ENCODE measurements at regions not wholly inside any gene's neighbourhood (a gene's known extent, or its start where the extent isn't known, plus 50 kb on each side); places are given as distances from the start of the nearest gene placed in this dataset.

DNA sequence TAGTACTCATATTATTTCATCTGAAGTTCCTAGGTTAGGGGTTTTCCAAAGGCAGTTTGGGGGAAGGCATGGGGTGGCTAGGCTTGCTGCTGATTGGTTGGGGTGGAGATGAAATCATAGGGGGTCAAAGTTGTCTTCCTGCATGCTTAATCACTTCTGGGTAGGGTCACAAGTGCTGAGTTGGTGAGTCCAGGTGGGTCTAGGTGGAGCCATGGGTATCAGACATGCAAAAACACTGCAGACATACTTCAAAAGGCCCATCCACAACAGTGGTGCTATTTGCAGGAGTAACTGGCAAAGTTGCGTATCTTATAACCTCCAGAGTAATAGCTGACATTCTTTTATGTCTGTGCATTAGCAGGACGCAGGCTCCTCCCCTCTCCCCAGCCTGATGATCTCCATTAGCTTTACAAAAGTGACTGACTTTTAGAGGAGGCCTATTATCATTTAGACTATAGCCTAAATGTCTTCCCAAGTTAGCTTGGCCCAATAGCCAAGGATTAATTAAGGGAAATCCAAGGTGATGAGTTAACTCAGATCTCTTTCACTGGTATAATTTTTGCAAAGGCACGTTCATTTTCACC lies 374.4 kb upstream of the PRMT6 start:
- ChIA-PET CTCF (no interaction called here), POLR2A (no interaction called here)
- Histone ChIP-seq H3K9me1 (replicated peaks; ENCODE audit: control insufficient read depth, extremely low read depth, insufficient read depth, low read length) (no peaks in the 10 kb centered on the region), H3K27ac (ENCODE audit: insufficient read depth, low read depth, low read length) (no peak overlapping the region), H3K27me3 (ENCODE audit: control insufficient read depth in 2 of 2, insufficient read depth in 2 of 2, low read length in 2 of 2) (no peaks in the 10 kb centered on the region), H3K4me1 (ENCODE audit: control insufficient read depth, extremely low read depth, insufficient read depth, low read length) (no peaks in the 10 kb centered on the region), H3K9me3 (replicated peaks; ENCODE audit: control insufficient read depth, insufficient read depth, low read length) (peaks cover 2% of the 10 kb centered on the region), H3K36me3 (ENCODE audit: control insufficient read depth in 2 of 2, extremely low read depth in 1 of 2, insufficient read depth in 2 of 2, low read length in 2 of 2) (no peaks in the 10 kb centered on the region), H4K20me1 (replicated peaks; ENCODE audit: control insufficient read depth, extremely low read depth, insufficient read depth, low read length) (no peaks in the 10 kb centered on the region), H3K4me2 (ENCODE audit: insufficient read depth, low read length) (no peak overlapping the region), H3K9ac (replicated peaks; ENCODE audit: extremely low read depth, insufficient read depth, low read length) (no peak overlapping the region), H3K4me3 (replicated peaks in 1 of 3; ENCODE audit: insufficient read depth in 1 of 3, low read depth in 1 of 3, low read length in 3 of 3) (no peak overlapping the region), H2AFZ (ENCODE audit: low read depth, low read length) (no peak overlapping the region), H3K79me2 (ENCODE audit: control insufficient read depth, insufficient read depth, low read length) (no peaks in the 10 kb centered on the region)
- no peak for DNase-seq (ENCODE audit: low read depth, low spot score)
- no TSS peak for BruUV-seq (replicated peaks)
- FAIRE-seq: no peak
- intact Hi-C loops (cut with micrococcal nuclease) (no loop called here), dilution Hi-C loops (cut with MboI; ENCODE audit: extremely low pct_ligation_motif_present, low sequenced_read_pairs) (no loop called here)
- TF ChIP-seq, protein P1, sequence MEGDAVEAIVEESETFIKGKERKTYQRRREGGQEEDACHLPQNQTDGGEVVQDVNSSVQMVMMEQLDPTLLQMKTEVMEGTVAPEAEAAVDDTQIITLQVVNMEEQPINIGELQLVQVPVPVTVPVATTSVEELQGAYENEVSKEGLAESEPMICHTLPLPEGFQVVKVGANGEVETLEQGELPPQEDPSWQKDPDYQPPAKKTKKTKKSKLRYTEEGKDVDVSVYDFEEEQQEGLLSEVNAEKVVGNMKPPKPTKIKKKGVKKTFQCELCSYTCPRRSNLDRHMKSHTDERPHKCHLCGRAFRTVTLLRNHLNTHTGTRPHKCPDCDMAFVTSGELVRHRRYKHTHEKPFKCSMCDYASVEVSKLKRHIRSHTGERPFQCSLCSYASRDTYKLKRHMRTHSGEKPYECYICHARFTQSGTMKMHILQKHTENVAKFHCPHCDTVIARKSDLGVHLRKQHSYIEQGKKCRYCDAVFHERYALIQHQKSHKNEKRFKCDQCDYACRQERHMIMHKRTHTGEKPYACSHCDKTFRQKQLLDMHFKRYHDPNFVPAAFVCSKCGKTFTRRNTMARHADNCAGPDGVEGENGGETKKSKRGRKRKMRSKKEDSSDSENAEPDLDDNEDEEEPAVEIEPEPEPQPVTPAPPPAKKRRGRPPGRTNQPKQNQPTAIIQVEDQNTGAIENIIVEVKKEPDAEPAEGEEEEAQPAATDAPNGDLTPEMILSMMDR (IDR thresholded peaks at IDR 0.05; ENCODE audit: extremely low read depth in 1 of 2, insufficient read depth in 1 of 2, low read depth in 1 of 2, low read length in 2 of 2): no peak
- TF ChIP-seq POLR2A (IDR thresholded peaks at IDR 0.05; ENCODE audit: low read depth, low read length): no peak
- TF ChIP-seq POLR2AphosphoS5 (IDR thresholded peaks at IDR 0.05; ENCODE audit: insufficient read depth, low read depth, low read length): no peak
- no peak for TF ChIP-seq EZH2 (IDR thresholded peaks at IDR 0.05; ENCODE audit: borderline replicate concordance, low read depth, low read length, severe bottlenecking)
- TF ChIP-seq JUN (IDR thresholded peaks at IDR 0.05; ENCODE audit: borderline replicate concordance, insufficient read depth, insufficient read length, low read depth): no peak

GRCh38 chr1:106688446-106688845 lies 368.0 kb upstream of the PRMT6 start:
- Histone ChIP-seq H3K9ac (replicated peaks; ENCODE audit: extremely low read depth, insufficient read depth, low read length) (no peak overlapping the region), H3K4me1 (ENCODE audit: control insufficient read depth, extremely low read depth, insufficient read depth, low read length) (no peaks in the 10 kb centered on the region), H3K4me2 (ENCODE audit: insufficient read depth, low read length) (no peak overlapping the region), H3K27me3 (ENCODE audit: control insufficient read depth in 2 of 2, insufficient read depth in 2 of 2, low read length in 2 of 2) (no peaks in the 10 kb centered on the region), H3K9me1 (replicated peaks; ENCODE audit: control insufficient read depth, extremely low read depth, insufficient read depth, low read length) (no peaks in the 10 kb centered on the region), H3K4me3 (replicated peaks in 1 of 3; ENCODE audit: insufficient read depth in 1 of 3, low read depth in 1 of 3, low read length in 3 of 3) (no peak overlapping the region), H3K36me3 (ENCODE audit: control insufficient read depth in 2 of 2, extremely low read depth in 1 of 2, insufficient read depth in 2 of 2, low read length in 2 of 2) (no peaks in the 10 kb centered on the region), H4K20me1 (replicated peaks; ENCODE audit: control insufficient read depth, extremely low read depth, insufficient read depth, low read length) (no peaks in the 10 kb centered on the region), H3K79me2 (ENCODE audit: control insufficient read depth, insufficient read depth, low read length) (no peaks in the 10 kb centered on the region), H3K9me3 (replicated peaks; ENCODE audit: control insufficient read depth, insufficient read depth, low read length) (no peaks in the 10 kb centered on the region), H3K27ac (ENCODE audit: insufficient read depth, low read depth, low read length) (no peak overlapping the region), H2AFZ (ENCODE audit: low read depth, low read length) (no peak overlapping the region)
- FAIRE-seq (no peak), DNase-seq (ENCODE audit: low read depth, low spot score) (no peak)
- CTCF ChIA-PET: no interaction called here
- intact Hi-C loops (cut with micrococcal nuclease) (no loop called here), dilution Hi-C loops (cut with MboI; ENCODE audit: extremely low pct_ligation_motif_present, low sequenced_read_pairs) (no loop called here)
- POLR2A ChIA-PET: no interaction called here
- TF ChIP-seq POLR2AphosphoS5 (IDR thresholded peaks at IDR 0.05; ENCODE audit: insufficient read depth, low read depth, low read length): no peak
- TF ChIP-seq JUN (IDR thresholded peaks at IDR 0.05; ENCODE audit: borderline replicate concordance, insufficient read depth, insufficient read length, low read depth): no peak
- TF ChIP-seq, protein P2, sequence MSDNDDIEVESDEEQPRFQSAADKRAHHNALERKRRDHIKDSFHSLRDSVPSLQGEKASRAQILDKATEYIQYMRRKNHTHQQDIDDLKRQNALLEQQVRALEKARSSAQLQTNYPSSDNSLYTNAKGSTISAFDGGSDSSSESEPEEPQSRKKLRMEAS (IDR thresholded peaks at IDR 0.05; ENCODE audit: insufficient read depth, insufficient read length): no peak
- no peak for TF ChIP-seq FOS (IDR thresholded peaks at IDR 0.05; ENCODE audit: borderline replicate concordance, insufficient read depth, low read length)
- TF ChIP-seq POLR2A (IDR thresholded peaks at IDR 0.05; ENCODE audit: low read depth, low read length): no peak
- TF ChIP-seq, protein P1 (IDR thresholded peaks at IDR 0.05; ENCODE audit: extremely low read depth in 1 of 2, insufficient read depth in 1 of 2, low read depth in 1 of 2, low read length in 2 of 2): no peak
- no TSS peak for BruUV-seq (replicated peaks)

All from endothelial cell of umbilical vein (primary cell).